GM21381 (cell line): ENCODE measurements at regions not wholly inside any gene's neighbourhood (a gene's known extent, or its start where the extent isn't known, plus 50 kb on each side); places are given as distances from the start of the nearest gene placed in this dataset.
"Not testable (repeated sequence)": the region's sequence is repeated elsewhere in the genome, so short reads cannot be mapped to it uniquely, and the experiment has no call there.

Experiments
- ATAC-seq: cut with Tn5 transposase; IDR thresholded peaks from one replicate; pipeline ENCODE4 v1.9.1; 2021; ENCODE audit warnings: mild to moderate bottlenecking, moderate library complexity; ENCODE audit not compliant: unreplicated experiment

DNA sequence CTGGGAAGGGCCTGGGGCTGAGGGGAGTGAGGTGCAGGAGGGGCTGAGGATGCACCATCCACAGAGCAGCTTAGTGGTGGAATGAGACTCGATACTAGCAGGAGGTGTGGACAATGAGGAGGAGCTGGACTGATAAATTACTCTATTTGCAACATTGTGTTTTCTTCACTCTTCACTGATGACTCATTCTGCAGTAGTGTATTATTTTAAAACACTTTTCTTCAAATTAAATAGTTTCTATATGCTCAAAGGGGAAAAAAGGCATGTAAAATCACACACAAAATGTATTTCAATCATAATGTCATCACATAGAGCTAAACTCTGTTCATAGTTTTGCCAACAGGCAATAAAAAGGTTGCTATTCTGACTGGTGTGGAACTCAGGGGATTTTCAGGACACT, 467.0 kb upstream of the CTSO start:
- ATAC-seq = no peak

DNA sequence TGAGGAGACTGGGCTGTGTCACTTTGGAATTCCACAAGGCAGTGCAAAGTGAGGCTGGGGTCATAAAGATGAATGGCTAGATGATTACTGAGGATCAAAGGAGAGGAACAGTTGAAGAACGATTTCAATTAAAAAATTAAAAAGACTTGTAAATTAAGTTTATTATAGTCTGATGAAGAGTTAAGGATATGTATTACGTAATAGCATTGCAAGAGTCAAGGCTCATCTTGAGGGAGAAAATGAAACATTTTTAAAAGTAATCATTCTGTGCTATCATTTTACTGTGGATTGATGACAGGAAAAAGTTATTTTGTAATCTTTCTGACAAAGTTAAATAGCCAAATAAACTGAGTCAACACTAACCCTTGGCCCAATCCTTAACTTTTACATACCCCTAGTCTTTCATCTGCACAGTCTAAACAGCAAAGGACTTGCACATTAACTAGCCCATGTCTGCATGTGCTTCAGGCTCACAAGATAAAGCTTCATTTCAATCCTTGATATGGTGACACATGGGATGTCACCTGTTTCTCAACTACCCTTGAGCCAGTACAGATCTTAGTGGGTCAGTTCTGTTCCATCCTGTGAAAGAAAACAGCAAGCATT, 465.5 kb upstream of the CTSO start:
- no peak for ATAC-seq

DNA sequence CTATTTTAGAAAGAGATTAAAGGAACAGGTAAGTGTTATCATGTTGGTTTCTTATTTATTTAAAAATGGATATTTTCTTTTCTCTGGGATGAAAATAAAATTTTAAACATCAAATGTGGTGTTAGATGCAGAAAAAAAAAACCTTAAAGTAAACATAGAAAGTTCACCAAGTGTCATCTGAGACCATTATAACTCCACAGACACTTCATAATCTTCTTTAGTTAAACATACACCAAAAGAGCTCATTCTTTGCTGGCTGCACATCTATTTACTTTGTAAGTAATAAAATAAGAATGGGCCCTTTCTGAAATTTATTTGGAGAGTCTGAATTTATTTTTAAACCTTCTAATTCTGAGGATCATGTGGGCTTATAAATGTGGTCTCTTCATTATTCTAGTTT, 460.7 kb upstream of the CTSO start:
- no peak for ATAC-seq

DNA sequence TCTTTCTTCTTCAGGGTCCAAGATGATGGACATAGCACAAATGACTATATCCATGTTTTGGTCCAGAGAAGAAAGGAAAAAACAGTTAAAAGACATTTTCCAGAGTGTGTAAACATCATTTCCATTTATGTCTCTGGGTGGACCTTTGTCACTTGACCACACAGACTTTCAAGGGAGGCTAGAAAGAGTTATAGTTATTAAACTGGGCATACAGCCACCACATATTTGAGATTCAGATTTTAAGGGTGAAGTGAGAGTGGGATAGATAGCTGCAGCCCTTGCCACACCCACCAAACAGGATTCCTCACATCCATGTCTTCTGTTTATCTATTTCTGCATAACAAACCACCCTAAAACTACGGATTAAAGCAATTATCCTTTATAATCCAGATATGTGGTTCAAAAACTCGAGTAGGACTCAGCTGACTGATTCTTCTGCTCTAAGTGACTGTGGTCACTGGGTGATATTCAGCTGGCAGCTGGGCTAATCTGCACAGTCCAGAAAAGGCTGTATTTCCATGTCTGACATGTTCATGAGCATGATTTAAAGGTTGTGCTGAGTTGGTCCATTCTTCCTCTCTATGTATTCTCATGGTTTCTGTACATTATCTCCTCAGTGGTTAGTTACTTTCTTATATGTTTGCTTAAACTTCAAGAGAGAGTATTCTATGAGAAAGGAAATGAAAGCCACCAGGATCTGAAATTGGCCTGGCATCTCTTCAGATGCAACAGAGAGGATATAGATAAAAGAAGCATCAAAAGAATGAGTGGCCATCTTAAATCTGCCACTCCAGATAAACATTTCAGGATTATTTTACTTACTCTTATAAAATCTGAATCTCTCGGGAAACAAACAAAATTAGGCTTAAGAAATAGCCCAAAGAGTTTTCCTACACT, 459.8 kb upstream of the CTSO start:
- ATAC-seq = no peak

DNA sequence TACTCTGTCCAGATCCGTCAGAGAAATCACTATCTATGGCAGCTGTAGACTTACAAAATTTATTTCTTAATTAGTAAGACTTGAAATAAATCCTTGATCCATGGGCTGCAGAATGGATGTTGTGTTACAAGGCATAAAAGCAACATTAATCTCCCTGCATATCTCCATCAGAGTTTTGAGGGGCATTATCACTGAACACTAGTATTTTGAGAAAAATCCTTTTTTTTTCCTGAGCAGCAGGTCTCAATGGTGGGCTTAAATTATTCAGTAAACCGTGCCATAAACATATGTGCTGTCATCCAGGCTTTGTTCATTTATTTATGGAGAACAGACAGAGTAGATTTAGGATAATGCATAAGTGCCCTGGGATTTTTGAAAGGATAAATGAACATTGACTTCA, 457.9 kb upstream of the CTSO start:
- no peak for ATAC-seq

DNA sequence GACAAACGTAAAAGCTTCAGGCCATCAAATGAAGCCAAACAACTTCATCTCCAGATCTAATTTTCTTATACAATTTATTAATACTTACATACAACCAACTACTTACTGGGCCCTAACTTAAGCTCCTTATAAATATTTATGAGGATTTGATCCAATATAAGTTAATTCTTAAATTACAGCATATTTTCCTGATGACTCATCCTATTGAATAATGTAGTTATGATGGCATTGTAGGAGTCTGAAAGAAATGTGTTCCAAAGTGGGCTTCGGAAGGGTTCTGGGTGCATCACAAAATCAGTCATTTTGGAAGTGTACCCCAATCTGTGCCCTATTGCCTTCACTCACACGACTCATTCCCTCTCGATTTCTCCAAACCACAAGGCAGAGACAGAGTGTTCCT, 455.1 kb upstream of the CTSO start:
- no peak for ATAC-seq

DNA sequence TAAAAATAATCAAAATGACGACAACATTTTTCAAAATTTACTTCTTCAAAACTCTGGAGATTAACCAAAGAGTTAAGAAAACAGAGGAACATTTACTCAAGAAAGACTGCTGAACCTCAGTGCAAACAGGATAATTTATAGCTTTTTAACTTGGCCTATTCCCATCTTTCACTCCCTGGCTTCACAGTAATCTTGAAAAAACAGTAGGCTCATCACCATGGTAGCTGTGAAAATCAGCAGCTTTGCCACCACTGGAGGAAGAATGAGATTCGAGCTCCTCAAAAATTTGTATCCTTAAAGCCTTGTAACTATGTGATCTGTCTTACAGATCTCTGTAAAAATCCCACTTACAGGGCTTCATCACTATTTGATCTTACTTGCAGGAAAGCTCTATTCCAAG, 447.7 kb upstream of the CTSO start:
- ATAC-seq = no peak

DNA sequence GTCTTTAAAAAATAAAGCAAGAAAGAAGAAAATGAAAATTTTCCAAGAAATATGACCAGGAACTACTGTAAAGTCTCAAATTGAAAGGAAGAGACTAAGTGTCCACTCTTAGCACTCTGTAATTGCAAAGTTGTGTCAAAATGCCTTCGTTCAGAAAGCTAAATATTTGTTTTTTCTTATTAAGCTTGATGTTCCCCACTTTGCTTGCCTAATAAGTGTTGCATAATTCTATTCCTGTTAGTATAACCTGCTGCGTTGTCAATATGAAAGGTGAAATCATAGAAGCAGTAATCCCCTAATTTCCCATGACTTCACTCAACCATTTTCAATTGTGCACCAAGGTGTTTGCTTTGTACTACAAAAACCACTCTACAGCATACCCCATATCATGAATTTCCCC, 442.9 kb upstream of the CTSO start:
- no peak for ATAC-seq

DNA sequence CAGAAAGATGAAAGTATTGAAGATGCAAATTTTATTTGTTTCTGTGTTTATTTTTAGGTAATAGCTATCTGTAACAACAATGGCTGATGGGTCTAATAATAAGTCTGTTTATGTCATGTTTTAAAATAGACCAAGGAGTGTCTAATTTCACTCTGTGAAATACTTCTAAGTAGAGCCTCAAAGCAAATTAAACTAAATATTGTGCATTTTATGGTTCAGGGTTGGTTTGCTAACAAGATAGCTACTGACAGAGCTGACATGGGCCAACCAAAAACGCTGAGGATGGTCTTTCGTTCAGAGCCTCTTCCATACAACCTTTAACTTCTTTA, 437.6 kb upstream of the CTSO start:
- no peak for ATAC-seq

DNA sequence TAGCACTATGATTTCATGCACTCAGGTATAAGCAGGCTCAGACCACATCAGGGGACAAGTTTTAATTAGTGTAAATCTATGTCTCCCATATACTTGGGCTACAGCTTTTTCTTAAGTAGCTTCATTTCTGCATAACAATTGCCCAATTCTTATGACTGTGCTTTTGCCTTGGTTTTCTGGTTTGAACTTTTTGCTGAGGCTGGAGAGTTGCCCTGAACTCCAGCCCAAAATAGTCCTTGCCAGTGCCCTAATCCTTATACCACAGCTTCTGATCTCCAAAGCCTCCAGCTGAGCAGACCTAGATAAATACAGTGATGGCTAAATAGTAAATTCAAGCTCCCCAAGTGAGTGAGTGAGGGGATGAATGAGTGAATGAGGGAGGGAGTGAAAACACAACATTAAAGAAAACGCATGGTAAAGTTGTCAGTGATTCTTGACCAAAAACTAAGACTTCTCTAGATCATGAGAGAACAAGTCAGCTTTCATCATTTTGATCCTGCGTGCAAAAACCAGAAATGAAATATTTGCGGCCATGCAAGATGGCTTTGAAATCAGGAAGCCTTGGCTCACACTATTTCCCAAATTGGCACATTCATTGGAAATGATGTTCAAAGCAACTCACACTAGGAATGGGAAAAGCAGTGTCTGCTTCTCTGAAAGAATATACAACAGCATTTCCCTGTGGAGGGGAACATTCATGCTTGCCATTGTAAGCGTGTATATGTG, 437.1 kb upstream of the CTSO start:
- no peak for ATAC-seq

DNA sequence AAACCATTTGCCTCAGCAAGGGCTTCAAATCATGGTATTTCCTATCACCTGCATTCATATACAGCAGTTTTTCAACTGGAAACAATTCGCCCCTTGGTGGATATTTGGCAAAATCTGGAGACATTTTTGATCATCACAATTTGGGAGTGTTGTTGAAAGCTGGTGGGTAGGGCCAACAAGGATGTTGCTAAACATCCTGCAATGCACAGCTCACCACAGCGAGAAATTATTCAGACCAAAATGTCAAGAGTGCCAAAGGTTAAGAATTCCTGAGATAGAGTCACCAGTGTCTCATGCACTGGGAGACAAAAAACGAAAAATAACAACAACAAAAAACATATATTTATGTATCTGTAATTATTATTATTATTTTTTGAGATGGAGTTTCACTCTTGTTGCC, 435.2 kb upstream of the CTSO start:
- ATAC-seq = no peak

DNA sequence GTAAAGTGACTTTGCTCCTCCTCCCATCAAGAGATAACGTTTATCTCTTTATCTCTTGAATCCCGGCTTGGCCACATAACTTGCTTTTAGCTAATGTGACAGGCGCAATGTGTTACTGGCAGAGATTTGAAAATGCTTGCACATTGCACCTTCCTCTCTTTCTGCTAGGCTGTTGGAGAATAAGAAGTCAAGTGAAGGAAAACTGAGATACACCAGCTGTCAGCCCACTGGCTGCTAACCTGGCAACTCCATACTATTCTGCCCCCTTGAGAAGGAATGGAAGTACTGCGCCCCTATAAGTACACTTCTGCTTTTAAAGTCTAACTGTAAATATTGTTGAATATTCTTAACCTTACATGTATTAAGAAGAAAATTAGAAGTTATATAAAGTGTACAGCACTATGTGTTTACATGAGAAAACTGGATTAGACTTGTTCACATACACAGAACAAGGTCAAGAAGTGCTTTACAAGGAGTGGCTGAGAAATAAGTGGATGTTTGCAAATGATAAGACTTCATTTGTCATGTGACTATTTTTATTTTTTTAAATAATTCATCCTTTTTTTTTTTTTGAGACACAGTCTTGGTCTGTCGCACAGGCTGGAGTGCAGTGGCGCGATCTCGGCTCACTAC, 424.5 kb upstream of the CTSO start:
- ATAC-seq = no peak

DNA sequence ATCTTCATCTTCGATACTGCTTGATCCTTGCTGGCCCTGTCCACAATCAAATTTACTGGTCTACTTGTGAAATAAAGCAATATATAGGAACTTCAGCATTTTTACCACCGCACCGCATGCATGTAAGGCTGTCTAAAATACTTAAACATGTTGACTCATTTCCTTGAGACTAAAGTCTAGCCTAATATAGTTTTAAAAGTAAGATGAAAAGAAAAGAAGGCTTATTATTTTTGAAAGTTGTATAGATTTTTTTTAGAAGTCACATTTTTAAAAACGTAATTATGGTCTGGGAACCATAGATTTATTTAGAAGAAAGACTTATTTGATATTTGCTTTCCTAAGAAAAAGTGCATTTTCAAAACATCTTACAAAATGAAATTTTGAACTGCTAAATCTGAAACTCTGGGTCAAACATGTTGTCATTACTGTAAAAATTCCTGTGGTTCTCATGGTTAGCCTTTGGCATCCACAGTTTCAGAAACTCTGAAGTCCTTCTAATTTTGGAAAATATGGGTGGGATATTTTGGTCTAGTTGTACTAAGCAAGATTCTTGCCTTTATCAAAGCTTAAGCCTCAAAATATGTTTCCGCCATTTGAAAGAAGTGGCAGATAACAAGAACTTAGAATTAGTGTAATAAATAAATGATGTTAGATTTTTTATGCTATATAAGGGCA, 423.5 kb upstream of the CTSO start:
- ATAC-seq = no peak

DNA sequence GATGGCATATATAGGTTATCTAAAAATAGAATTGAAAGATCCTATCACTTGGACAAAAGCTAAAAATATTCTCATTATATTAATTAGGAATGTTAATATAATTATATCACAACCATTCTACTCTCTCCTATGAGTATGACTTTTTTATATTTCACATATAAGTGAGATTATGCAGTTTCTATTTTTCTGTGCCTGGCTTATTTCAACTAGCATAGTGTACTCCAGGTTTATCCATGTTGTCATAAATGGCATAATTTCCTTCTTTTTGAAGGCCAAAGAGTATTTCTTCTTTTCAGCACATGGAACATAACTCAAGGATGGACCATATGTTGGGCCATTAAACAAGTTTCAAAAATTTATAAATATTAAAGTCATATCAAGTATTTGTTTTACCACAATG, 421.2 kb upstream of the CTSO start:
- ATAC-seq = no peak

DNA sequence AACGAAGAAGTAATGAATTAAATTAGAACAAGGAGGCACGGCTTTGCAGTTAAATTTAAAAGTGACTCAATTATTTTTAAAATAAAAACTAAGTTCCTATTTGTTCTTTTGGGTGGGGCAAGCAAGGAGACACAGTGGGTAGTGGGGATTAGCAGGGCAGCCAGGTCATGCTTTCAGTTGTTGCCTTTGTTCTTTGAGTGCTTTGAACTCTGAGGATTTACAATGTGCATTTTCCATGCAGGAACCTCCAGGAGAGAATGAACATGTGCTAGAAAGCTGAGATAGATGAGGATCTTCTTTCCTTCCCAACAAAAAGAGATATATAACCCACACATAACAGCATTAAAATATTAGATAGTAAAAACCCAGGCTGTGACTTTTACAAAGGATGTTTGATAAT, 420.4 kb upstream of the CTSO start:
- ATAC-seq = no peak

DNA sequence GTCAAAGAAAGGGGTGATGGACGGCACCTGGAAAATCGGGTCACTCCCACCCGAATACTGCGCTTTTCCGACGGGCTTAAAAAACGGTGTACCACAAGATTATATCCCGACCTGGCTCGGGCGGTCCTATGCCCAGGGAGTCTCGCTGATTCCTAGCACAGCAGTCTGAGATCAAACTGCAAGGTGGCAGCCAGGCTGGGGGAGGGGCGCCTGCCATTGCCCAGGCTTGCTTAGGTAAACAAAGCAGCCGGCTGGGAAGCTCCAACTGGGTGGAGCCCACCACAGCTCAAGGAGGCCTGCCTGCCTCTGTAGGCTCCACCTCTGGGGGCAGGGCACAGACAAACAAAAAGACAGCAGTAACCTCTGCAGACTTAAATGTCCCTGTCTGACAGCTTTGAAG, 413.8 kb upstream of the CTSO start:
- ATAC-seq = not testable (repeated sequence)

DNA sequence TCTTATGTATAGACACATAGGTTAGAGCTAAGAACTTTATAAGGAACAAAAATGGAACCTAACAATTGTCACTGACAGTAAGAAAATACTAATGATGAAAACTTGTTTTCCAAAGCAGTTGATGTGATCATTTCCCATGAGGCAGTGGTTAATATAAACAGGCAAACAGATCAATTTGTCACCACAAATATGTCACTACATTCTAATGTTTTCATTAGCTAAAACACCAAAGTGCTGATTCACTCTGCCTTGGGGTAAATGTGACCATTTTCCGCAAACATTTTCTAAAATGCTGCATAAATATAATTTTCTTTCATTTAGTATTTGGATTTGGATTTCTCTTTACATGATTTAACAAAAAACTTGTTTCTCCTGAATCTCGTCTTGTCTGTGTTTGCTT, 408.9 kb upstream of the CTSO start:
- no peak for ATAC-seq

DNA sequence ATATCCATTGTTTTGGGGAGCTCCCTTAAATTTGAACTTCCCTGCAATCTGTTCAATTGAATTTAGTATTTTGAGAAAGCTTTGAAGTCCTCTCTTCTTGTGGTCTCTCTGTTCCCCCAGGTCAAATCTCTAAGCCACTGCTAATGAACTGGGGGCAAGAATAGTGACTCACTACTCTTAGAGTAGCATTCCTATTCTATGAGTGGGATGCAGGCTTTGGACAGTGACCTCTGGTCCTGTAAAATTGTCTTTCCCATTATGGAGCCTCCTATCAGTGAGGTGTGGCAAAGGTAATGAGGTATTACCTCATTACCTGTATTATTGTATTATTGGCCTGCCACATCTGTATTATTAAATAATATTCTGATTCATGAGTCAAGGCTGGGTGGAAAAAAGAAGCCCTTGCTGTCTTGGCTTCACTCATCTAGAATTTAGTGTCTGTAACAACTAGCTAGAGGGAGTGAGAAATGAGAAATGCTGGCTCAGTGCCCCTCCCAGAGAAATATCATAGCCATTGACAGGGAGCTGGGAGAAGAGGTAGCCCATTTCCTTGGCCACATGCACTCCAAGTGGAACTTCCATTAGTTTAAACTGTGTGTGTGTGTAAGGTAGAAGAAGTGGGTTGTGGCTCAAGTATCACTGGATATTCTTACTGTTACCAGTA, 393.9 kb upstream of the CTSO start:
- no peak for ATAC-seq

DNA sequence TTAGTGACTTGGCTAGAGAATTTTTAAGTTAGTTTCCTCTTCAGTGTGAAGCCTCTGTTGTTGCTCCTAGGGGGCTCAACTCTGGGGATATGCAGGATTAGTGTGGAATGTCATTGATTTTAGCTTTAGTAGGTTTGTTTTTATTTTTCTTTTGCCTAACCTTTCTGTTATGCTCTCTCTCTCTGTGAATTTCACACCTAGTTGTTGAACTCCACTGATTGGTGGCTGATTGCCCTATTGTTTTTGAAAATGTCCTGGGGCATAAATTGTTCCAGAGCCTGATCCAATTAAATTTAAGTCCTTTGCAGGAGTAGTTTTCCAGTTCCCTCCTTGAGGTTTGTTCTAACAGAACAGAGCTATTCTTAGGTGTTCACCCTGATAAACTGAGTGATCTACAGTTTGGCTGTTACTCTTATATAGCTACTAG, 393.3 kb upstream of the CTSO start:
- ATAC-seq = no peak

DNA sequence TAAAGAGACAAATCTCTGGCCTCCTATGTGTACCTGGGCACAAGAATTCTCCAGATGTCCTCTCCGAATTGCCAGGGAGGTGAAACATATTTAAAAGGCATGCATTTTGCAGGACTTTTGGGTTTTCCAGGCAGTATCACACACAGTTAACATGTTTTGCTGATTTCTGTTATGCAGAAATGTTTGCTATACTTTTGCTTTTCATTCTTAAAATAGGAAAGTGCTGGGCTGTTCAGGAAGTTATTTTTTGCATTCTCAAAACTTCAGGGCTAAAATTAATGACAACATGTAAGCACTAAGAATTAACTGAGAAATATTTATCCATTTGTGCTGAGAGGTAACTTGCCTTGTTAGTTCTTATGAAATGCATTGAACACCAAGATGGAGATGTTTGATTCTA, 390.7 kb upstream of the CTSO start:
- no peak for ATAC-seq

DNA sequence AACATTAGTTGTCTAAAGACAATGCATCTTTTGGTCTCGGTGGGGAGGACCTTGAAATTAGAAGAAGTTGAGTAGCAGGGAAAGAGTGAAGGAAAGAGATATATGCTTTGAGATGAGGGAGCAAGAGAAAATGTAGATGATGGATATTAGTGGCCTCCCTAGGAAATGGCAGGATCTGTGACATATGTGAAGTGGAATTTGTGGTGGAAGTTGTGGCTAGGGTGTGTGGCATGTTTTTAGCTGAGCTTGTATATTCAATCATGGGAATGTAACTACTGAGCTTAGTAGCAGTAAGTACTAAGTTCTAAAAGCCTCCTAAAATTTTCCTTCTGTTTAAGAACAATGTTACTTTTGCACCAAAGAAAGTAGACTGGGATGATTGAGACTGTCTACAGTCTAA, 382.8 kb upstream of the CTSO start:
- no peak for ATAC-seq
